Mesendoderm (in vitro differentiated cells): ENCODE measurements at regions not wholly inside any gene's neighbourhood (a gene's known extent, or its start where the extent isn't known, plus 50 kb on each side); places are given as distances from the start of the nearest gene placed in this dataset.

ENCODE experiments used
- DNase-seq: peaks from one replicate; pipeline ENCODE4 v3.0.0; 2013
- H2AK5ac ChIP-seq: 2 replicates; pipeline ENCODE4 v1.6.1; 2013; ENCODE audit warnings: low read length, inconsistent platforms
- H2BK120ac ChIP-seq: 2 replicates; pipeline ENCODE4 v1.6.1; 2013; ENCODE audit warnings: low read depth, mild to moderate bottlenecking, low read length, moderate library complexity, mixed read lengths
- H2BK15ac ChIP-seq: replicated peaks from 2 replicates; pipeline ENCODE4 v1.6.1; 2013; ENCODE audit warnings: low read depth, mild to moderate bottlenecking, moderate library complexity
- H2BK5ac ChIP-seq: 2 replicates; pipeline ENCODE4 v1.6.1; 2013; ENCODE audit warnings: low read length, inconsistent platforms
- H3K18ac ChIP-seq: 2 replicates; pipeline ENCODE4 v1.6.1; 2013; ENCODE audit warnings: mild to moderate bottlenecking, low read length, mixed read lengths
- H3K23ac ChIP-seq: one replicate; pipeline ENCODE4 v1.6.1; 2013; ENCODE audit warnings: low read length
- H3K27ac ChIP-seq: 2 replicates; pipeline ENCODE4 v1.5.1; 2013; ENCODE audit warnings: low read depth, mild to moderate bottlenecking, inconsistent platforms, low read length, moderate library complexity
- H3K27me3 ChIP-seq: 2 replicates; pipeline ENCODE4 v1.6.1; 2013; ENCODE audit warnings: low read length, control low read depth, mild to moderate bottlenecking, inconsistent platforms; ENCODE audit not compliant: insufficient read depth, poor library complexity
- H3K36me3 ChIP-seq: 2 replicates; pipeline ENCODE4 v1.6.1; 2013; ENCODE audit warnings: low read length, inconsistent platforms; ENCODE audit not compliant: control insufficient read depth, insufficient read depth
- H3K4ac ChIP-seq: one replicate; pipeline ENCODE4 v1.6.1; 2013; ENCODE audit warnings: low read depth, mild to moderate bottlenecking, low read length, moderate library complexity
- H3K4me1 ChIP-seq: 2 replicates; pipeline ENCODE4 v1.6.1; 2013; ENCODE audit warnings: low read depth, low read length, inconsistent platforms; ENCODE audit not compliant: control insufficient read depth
- H3K4me2 ChIP-seq: 2 replicates; pipeline ENCODE4 v1.6.1; 2013; ENCODE audit warnings: low read length
- H3K4me3 ChIP-seq: 2 replicates; pipeline ENCODE4 v1.5.1; 2013; ENCODE audit warnings: mild to moderate bottlenecking, low read length
- H3K56ac ChIP-seq: one replicate; pipeline ENCODE4 v1.6.1; 2013; ENCODE audit warnings: low read length
- H3K79me1 ChIP-seq: 2 replicates; pipeline ENCODE4 v1.6.1; 2013; ENCODE audit warnings: low read length, inconsistent platforms
- H3K79me2 ChIP-seq: 2 replicates; pipeline ENCODE4 v1.6.1; 2013; ENCODE audit warnings: mild to moderate bottlenecking, low read length; ENCODE audit not compliant: control insufficient read depth, insufficient read depth
- H3K9ac ChIP-seq: 2 replicates; pipeline ENCODE4 v1.6.1; 2013; ENCODE audit warnings: low read length, inconsistent platforms
- H4K5ac ChIP-seq: one replicate; pipeline ENCODE4 v1.6.1; 2013; ENCODE audit warnings: low read length
- H4K8ac ChIP-seq: one replicate; pipeline ENCODE4 v1.6.1; 2013; ENCODE audit warnings: low read depth, mild to moderate bottlenecking, control low read depth, low read length, moderate library complexity
- WGBS: extraction: QIAGEN DNeasy Blood & Tissue Kit; methylation state at CpG from one replicate; pipeline ENCODE4 v1.1.7; 2013; ENCODE audit warnings: low lambda C conversion rate, missing lambda C conversion rate; ENCODE audit not compliant: insufficient coverage; ENCODE audit errors: extremely low coverage; 5-methylcytosine and 5-hydroxymethylcytosine counted together

GRCh38 chr2:104448661-104449440 lies 405.1 kb upstream of the POU3F3 start:
- Histone ChIP-seq H2BK120ac (no peak overlapping the region), H4K5ac (no peak overlapping the region), H3K79me1 (no peaks in the 10 kb centered on the region), H2AK5ac (no peak overlapping the region), H3K36me3 (no peaks in the 10 kb centered on the region), H3K4me2 (no peak overlapping the region), H3K27ac (no peak overlapping the region), H3K18ac (no peak overlapping the region), H3K23ac (no peak overlapping the region), H2BK5ac (no peak overlapping the region), H2BK15ac (no peak overlapping the region), H4K8ac (no peak overlapping the region), H3K79me2 (no peaks in the 10 kb centered on the region), H3K4me3 (no peak overlapping the region), H3K4ac (no peak overlapping the region), H3K27me3 (no peaks in the 10 kb centered on the region), H3K9ac (no peak overlapping the region), H3K56ac (no peak overlapping the region), H3K4me1 (no peaks in the 10 kb centered on the region)
- WGBS: no CpG with 5 or more reads among the region's 5 CpGs
- no peak for DNase-seq

- WGBS: no CpG with 5 or more reads among the region's 2 CpGs
These were observed 401.4 kb upstream of the POU3F3 start for GRCh38 chr2:104452558-104452957.

DNA sequence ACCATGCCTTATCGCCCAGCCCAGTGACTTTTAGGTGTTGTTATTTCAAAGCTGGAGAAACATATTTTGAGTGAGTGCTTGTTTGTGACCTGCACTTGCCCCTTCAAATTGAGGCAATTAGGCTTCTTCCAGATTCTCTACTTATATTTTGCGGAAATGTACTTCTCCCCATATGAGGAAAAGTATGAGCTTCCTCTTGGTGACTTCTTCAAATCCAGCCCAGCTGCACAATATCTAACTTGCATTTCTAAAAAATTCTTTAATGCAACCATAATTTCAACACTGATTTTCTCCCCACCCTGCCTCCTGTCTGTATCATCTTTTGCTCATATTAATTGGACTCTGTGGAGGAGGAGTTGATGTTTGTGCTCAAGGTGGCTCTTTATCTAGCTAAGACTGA lies 391.2 kb upstream of the POU3F3 start:
- H2BK15ac ChIP-seq: no peak overlapping the region
- no peak overlapping the region for H3K18ac ChIP-seq
- WGBS: no CpG with 5 or more reads among the region's 2 CpGs
- H2BK120ac ChIP-seq: no peak overlapping the region
- H4K5ac ChIP-seq: no peak overlapping the region
- H2AK5ac ChIP-seq: no peak overlapping the region
- H3K79me1 ChIP-seq: no peaks in the 10 kb centered on the region
- H4K8ac ChIP-seq: no peak overlapping the region
- H3K9ac ChIP-seq: no peak overlapping the region
- no peaks in the 10 kb centered on the region for H3K36me3 ChIP-seq
- no peaks in the 10 kb centered on the region for H3K4me1 ChIP-seq
- H3K23ac ChIP-seq: no peak overlapping the region
- no peaks in the 10 kb centered on the region for H3K27me3 ChIP-seq
- no peak for DNase-seq
- no peak overlapping the region for H3K56ac ChIP-seq
- H3K4me3 ChIP-seq: no peak overlapping the region
- no peaks in the 10 kb centered on the region for H3K79me2 ChIP-seq
- H2BK5ac ChIP-seq: no peak overlapping the region
- no peak overlapping the region for H3K4me2 ChIP-seq
- H3K27ac ChIP-seq: no peak overlapping the region
- H3K4ac ChIP-seq: no peak overlapping the region

More at GRCh38 chr2:104452558-104452957, 401.4 kb upstream of the POU3F3 start:
- no peak for DNase-seq
- Histone ChIP-seq H2AK5ac (no peak overlapping the region), H2BK5ac (no peak overlapping the region), H3K23ac (no peak overlapping the region), H4K5ac (no peak overlapping the region), H3K36me3 (no peaks in the 10 kb centered on the region), H3K4ac (no peak overlapping the region), H3K56ac (no peak overlapping the region), H3K4me2 (no peak overlapping the region), H3K79me1 (no peaks in the 10 kb centered on the region), H3K27ac (no peak overlapping the region), H3K4me3 (no peak overlapping the region), H3K79me2 (no peaks in the 10 kb centered on the region), H2BK120ac (no peak overlapping the region), H4K8ac (no peak overlapping the region), H3K9ac (no peak overlapping the region), H3K4me1 (no peaks in the 10 kb centered on the region), H3K27me3 (no peaks in the 10 kb centered on the region), H2BK15ac (no peak overlapping the region), H3K18ac (no peak overlapping the region)

DNA sequence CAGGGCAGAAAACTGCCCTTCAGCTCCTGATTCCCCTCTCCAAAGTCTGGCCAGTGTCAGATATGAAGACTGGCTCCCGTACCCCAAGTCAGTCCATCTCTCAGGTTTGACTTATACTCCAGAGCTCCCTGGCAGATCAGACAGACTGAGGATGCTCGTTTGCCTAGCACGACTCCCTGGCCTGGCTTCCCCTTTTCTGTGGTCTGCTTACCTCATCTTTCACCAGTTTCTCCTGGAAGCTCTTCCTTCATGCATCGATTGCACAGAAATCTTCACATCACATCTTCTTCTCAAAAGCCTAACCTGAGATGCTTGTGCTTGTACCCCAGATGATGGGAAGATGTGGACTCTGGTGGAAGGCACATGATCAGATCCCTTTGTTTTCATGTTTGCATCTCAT lies 387.9 kb upstream of the POU3F3 start:
- H3K4me3 ChIP-seq: no peak overlapping the region
- H3K4ac ChIP-seq: no peak overlapping the region
- no peaks in the 10 kb centered on the region for H3K4me1 ChIP-seq
- H4K5ac ChIP-seq: no peak overlapping the region
- H3K4me2 ChIP-seq: no peak overlapping the region
- no peaks in the 10 kb centered on the region for H3K79me1 ChIP-seq
- no peak overlapping the region for H2BK120ac ChIP-seq
- H3K27ac ChIP-seq: no peak overlapping the region
- no peaks in the 10 kb centered on the region for H3K79me2 ChIP-seq
- no CpG with 5 or more reads among the region's 4 CpGs for WGBS
- H3K27me3 ChIP-seq: no peaks in the 10 kb centered on the region
- H2BK5ac ChIP-seq: no peak overlapping the region
- H3K18ac ChIP-seq: no peak overlapping the region
- DNase-seq: no peak
- H2BK15ac ChIP-seq: no peak overlapping the region
- no peaks in the 10 kb centered on the region for H3K36me3 ChIP-seq
- no peak overlapping the region for H2AK5ac ChIP-seq
- H3K56ac ChIP-seq: no peak overlapping the region
- no peak overlapping the region for H3K23ac ChIP-seq
- no peak overlapping the region for H3K9ac ChIP-seq
- H4K8ac ChIP-seq: no peak overlapping the region

GRCh38 chr2:104468846-104469245 lies 385.1 kb upstream of the POU3F3 start:
- Histone ChIP-seq H3K36me3 (no peaks in the 10 kb centered on the region), H3K4me2 (no peak overlapping the region), H2BK15ac (no peak overlapping the region), H3K4me1 (no peaks in the 10 kb centered on the region), H2BK120ac (no peak overlapping the region), H4K5ac (no peak overlapping the region), H3K79me1 (no peaks in the 10 kb centered on the region), H3K4ac (no peak overlapping the region), H2BK5ac (no peak overlapping the region), H3K4me3 (no peak overlapping the region), H3K27ac (no peak overlapping the region), H2AK5ac (no peak overlapping the region), H3K27me3 (no peaks in the 10 kb centered on the region), H3K9ac (no peak overlapping the region), H3K79me2 (no peaks in the 10 kb centered on the region), H3K23ac (no peak overlapping the region), H4K8ac (no peak overlapping the region), H3K18ac (no peak overlapping the region), H3K56ac (no peak overlapping the region)
- no peak for DNase-seq
- WGBS: no CpG with 5 or more reads among the region's 6 CpGs

DNA sequence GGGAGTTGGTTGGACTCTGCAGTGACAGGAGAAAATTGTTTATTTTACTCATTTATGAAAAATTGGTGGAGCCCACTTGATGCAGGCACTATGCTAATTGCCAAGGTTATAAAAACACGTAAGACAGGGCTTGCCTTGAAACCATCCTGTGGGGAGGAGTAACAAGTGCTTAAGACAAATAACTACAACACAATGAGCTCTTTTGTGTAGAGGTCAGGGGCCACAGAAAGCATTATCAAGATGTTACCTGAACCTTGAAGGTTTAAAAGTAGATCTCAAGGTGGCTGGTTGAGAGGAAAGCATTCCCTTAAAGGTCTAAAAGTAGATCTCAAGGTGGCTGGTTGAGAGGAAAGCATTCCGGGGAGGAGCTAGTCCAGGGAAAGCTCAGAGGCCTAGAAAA lies 381.8 kb upstream of the POU3F3 start:
- WGBS: no CpG with 5 or more reads among the region's 2 CpGs
- no peak overlapping the region for H2BK120ac ChIP-seq
- no peak overlapping the region for H3K9ac ChIP-seq
- H2AK5ac ChIP-seq: no peak overlapping the region
- no peak overlapping the region for H3K4me2 ChIP-seq
- H3K4me1 ChIP-seq: no peaks in the 10 kb centered on the region
- H3K79me2 ChIP-seq: no peaks in the 10 kb centered on the region
- H3K4ac ChIP-seq: no peak overlapping the region
- H2BK15ac ChIP-seq: no peak overlapping the region
- no peak overlapping the region for H3K4me3 ChIP-seq
- H3K27ac ChIP-seq: no peak overlapping the region
- H3K56ac ChIP-seq: no peak overlapping the region
- no peaks in the 10 kb centered on the region for H3K79me1 ChIP-seq
- H4K5ac ChIP-seq: no peak overlapping the region
- peak overlapping the region; percentile 13 for H4K8ac ChIP-seq
- H3K23ac ChIP-seq: no peak overlapping the region
- peak; percentile 37 for DNase-seq
- no peaks in the 10 kb centered on the region for H3K36me3 ChIP-seq
- H3K27me3 ChIP-seq: no peaks in the 10 kb centered on the region
- H2BK5ac ChIP-seq: no peak overlapping the region
- H3K18ac ChIP-seq: no peak overlapping the region
